ENCODE measurements at regions not wholly inside any gene's neighbourhood (a gene's known extent, or its start where the extent isn't known, plus 50 kb on each side); places are given as distances from the start of the nearest gene placed in this dataset.

GRCh38 chr3:59528251-59528650 lies 478.4 kb upstream of the CFAP20DC start:
- TF ChIP-seq POLR2A (IDR thresholded peaks at IDR 0.05) (no peak), CTCF (IDR thresholded peaks at IDR 0.05) (no peak)
